CD4-positive, alpha-beta T cell (primary cell): ENCODE measurements at regions not wholly inside any gene's neighbourhood (a gene's known extent, or its start where the extent isn't known, plus 50 kb on each side); places are given as distances from the start of the nearest gene placed in this dataset.

ENCODE experiments used
- ATAC-seq: fragments of 200-7000 bp; cut with Tn5 transposase; one replicate; pipeline ENCODE4 v1.10.0; 2022; ENCODE audit warnings: mild to moderate bottlenecking; ENCODE audit not compliant: poor library complexity
- CTCF ChIA-PET: fragments of 350-600 bp; sonication (Branson Sonifier 250); formaldehyde crosslinking; loops from one replicate; lab custom pipeline; 2021; ENCODE audit warnings: antibody characterized with exemption, inconsistent platforms; lab: Charles Lee
- POLR2A ChIA-PET: fragments of 350-600 bp; sonication (Branson Sonifier 250); formaldehyde crosslinking; loops from one replicate; lab custom pipeline; 2021; ENCODE audit warnings: antibody characterized with exemption, inconsistent platforms; lab: Charles Lee
- DNase-seq, 14 experiments: peaks; one replicate each; pipeline ENCODE4 v3.0.0-alpha.2; 2013 to 2020; ENCODE audit warnings: mixed read lengths in 2 of 14
- H3K27ac ChIP-seq, 2 donors: one replicate each; pipeline versions ENCODE4 v1.5.1 to v1.7.0; 2013; ENCODE audit warnings: low read length in 2 of 2, low read depth in 1 of 2, mild to moderate bottlenecking in 1 of 2
- H3K27me3 ChIP-seq, 2 experiments: 1 replicate in 1 of 2; 2 replicates in 1 of 2; pipeline versions ENCODE4 v1.6.1 to v1.7.0; 2013; ENCODE audit warnings: low read length in 2 of 2, control low read depth in 1 of 2, mild to moderate bottlenecking in 1 of 2, moderate library complexity in 1 of 2; ENCODE audit not compliant: insufficient read depth in 2 of 2, control insufficient read depth in 1 of 2
- H3K36me3 ChIP-seq: one replicate; pipeline ENCODE4 v1.6.1; 2013; ENCODE audit warnings: low read length, control low read depth; ENCODE audit not compliant: insufficient read depth
- H3K4me1 ChIP-seq: one replicate; pipeline ENCODE4 v1.6.1; 2013; ENCODE audit warnings: low read length, control low read depth; ENCODE audit not compliant: insufficient read depth
- H3K4me3 ChIP-seq: one replicate; pipeline ENCODE4 v1.5.1; 2013; ENCODE audit warnings: mild to moderate bottlenecking, low read length, moderate library complexity
- H3K9me3 ChIP-seq, 2 experiments: 1 replicate in 1 of 2; 2 replicates in 1 of 2; pipeline versions ENCODE4 v1.6.1 to v1.7.0; 2013; ENCODE audit warnings: low read length in 2 of 2, mild to moderate bottlenecking in 2 of 2, control low read depth in 1 of 2, moderate library complexity in 1 of 2; ENCODE audit not compliant: control insufficient read depth in 1 of 2, insufficient read depth in 1 of 2
- H3K27ac Mint-ChIP-seq: one replicate; pipeline ENCODE4 v1.8.0; 2020; ENCODE audit warnings: mixed read lengths
- H3K27me3 Mint-ChIP-seq: one replicate; pipeline ENCODE4 v1.8.0; 2021; ENCODE audit warnings: mixed read lengths
- H3K36me3 Mint-ChIP-seq: one replicate; pipeline ENCODE4 v1.8.0; 2021; ENCODE audit warnings: low read depth, mixed read lengths
- H3K4me1 Mint-ChIP-seq: one replicate; pipeline ENCODE4 v1.8.0; 2021; ENCODE audit warnings: low read depth, mixed read lengths
- H3K4me3 Mint-ChIP-seq: one replicate; pipeline ENCODE4 v1.8.0; 2020; ENCODE audit warnings: mild to moderate bottlenecking, mixed read lengths
- H3K9me3 Mint-ChIP-seq: one replicate; pipeline ENCODE4 v1.8.0; 2020; ENCODE audit warnings: mixed read lengths
- intact Hi-C, 2 experiments: fragments of 100-400 bp; cut with DNase I in 1 of 2; cut with micrococcal nuclease in 1 of 2; formaldehyde crosslinking; loops; one replicate each; pipeline versions ENCODE4 v1.15.1 to v1.9.0; 2023 to 2025; cut with DNase I, micrococcal nuclease
- TF ChIP-seq, protein P1 (sequence below): fragments of 200-600 bp; IDR thresholded peaks from one replicate; pipeline ENCODE4 v1.8.0; 2022; ENCODE audit warnings: antibody characterized with exemption, mild to moderate bottlenecking

GRCh38 chr6:165744555-165745228 lies 81.7 kb upstream of the PDE10A start:
- POLR2A ChIA-PET: no interaction called here
- ATAC-seq (no peak), DNase-seq (no peak)
- Histone ChIP-seq H3K36me3 (no peaks in the 10 kb centered on the region), H3K27ac (no peak overlapping the region), H3K4me1 (no peaks in the 10 kb centered on the region), H3K9me3 (peaks cover 0 to 4% of the 10 kb centered on the region in 2 experiments), H3K4me3 (no peak overlapping the region), H3K27me3 (no peaks in the 10 kb centered on the region)
- H3K4me1 Mint-ChIP-seq: no peaks in the 10 kb centered on the region
- intact Hi-C loops: no loop called here
- H3K4me3 Mint-ChIP-seq: no peak overlapping the region
- H3K27me3 Mint-ChIP-seq: no peaks in the 10 kb centered on the region
- TF ChIP-seq, protein P1, sequence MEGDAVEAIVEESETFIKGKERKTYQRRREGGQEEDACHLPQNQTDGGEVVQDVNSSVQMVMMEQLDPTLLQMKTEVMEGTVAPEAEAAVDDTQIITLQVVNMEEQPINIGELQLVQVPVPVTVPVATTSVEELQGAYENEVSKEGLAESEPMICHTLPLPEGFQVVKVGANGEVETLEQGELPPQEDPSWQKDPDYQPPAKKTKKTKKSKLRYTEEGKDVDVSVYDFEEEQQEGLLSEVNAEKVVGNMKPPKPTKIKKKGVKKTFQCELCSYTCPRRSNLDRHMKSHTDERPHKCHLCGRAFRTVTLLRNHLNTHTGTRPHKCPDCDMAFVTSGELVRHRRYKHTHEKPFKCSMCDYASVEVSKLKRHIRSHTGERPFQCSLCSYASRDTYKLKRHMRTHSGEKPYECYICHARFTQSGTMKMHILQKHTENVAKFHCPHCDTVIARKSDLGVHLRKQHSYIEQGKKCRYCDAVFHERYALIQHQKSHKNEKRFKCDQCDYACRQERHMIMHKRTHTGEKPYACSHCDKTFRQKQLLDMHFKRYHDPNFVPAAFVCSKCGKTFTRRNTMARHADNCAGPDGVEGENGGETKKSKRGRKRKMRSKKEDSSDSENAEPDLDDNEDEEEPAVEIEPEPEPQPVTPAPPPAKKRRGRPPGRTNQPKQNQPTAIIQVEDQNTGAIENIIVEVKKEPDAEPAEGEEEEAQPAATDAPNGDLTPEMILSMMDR: no peak
- no peak overlapping the region for H3K27ac Mint-ChIP-seq
- H3K36me3 Mint-ChIP-seq: no peaks in the 10 kb centered on the region
- H3K9me3 Mint-ChIP-seq: peaks cover 8% of the 10 kb centered on the region
- CTCF ChIA-PET: no interaction called here

DNA sequence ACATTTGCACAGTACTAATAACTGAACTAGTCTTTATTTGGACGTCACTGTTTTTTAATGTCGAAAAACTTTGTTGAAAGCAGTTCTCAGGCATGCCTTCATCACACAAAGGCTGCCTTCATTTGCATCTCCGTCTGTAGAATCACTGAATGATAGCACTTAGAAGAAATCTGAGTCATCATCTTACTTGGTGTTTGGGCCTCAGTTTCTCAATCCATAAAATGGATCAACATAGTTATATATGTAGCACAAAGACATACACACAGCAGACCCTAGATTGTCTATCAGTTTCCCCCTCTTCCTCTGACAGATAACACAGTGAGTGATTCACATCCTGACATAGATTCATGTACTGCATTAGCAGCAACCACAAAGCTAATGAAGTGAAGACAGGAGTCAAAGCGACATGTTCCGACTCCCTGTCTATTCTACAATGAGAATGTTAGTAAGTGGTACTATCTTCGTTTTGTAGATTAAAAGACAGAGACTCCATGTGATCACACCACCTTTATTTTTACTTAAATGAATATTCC lies 80.4 kb upstream of the PDE10A start:
- H3K4me3 ChIP-seq: no peak overlapping the region
- H3K27ac ChIP-seq: no peak overlapping the region
- no peak overlapping the region for H3K27ac Mint-ChIP-seq
- CTCF ChIA-PET: no interaction called here
- ATAC-seq: no peak
- no peaks in the 10 kb centered on the region for H3K36me3 Mint-ChIP-seq
- no peaks in the 10 kb centered on the region for H3K4me1 Mint-ChIP-seq
- POLR2A ChIA-PET: no interaction called here
- no peaks in the 10 kb centered on the region for H3K36me3 ChIP-seq
- H3K9me3 ChIP-seq: no peaks in the 10 kb centered on the region
- H3K27me3 ChIP-seq: no peaks in the 10 kb centered on the region
- peaks cover 3% of the 10 kb centered on the region for H3K9me3 Mint-ChIP-seq
- no peak for DNase-seq
- no peak overlapping the region for H3K4me3 Mint-ChIP-seq
- H3K4me1 ChIP-seq: no peaks in the 10 kb centered on the region
- H3K27me3 Mint-ChIP-seq: no peaks in the 10 kb centered on the region
- TF ChIP-seq, protein P1: no peak
- intact Hi-C loops: no loop called here

DNA sequence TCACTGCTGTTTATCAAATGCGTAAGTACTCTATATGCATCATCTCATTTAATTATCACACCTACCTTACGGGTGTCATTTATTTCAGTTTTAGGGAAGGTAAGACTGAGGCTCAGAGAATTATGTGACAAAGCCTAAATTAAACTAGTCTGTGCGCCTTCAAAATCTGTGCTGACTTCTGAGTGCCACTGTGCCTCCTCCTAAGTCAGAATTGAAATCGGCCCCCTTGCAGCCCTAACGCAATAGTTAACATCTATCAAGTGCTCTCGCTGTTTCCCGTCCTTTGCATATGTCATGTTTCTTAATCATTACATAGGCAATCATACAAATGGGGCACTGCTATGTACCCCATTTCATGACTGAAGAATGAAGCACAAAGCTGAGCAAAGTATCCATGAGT lies 79.0 kb upstream of the PDE10A start:
- Histone ChIP-seq H3K27me3 (no peaks in the 10 kb centered on the region), H3K4me1 (no peaks in the 10 kb centered on the region), H3K4me3 (no peak overlapping the region), H3K9me3 (no peaks in the 10 kb centered on the region), H3K36me3 (no peaks in the 10 kb centered on the region), H3K27ac (no peak overlapping the region)
- H3K4me3 Mint-ChIP-seq: no peak overlapping the region
- CTCF ChIA-PET: interaction anchor here (0.6 kb wide), 1 partner anchor 29 kb away, joined by 3 read pairs; no protein-coding TSS in a partner anchor
- H3K36me3 Mint-ChIP-seq: no peaks in the 10 kb centered on the region
- H3K27me3 Mint-ChIP-seq: no peaks in the 10 kb centered on the region
- peaks cover 5% of the 10 kb centered on the region for H3K9me3 Mint-ChIP-seq
- POLR2A ChIA-PET: no interaction called here
- TF ChIP-seq, protein P1: no peak
- no peak for ATAC-seq
- no peaks in the 10 kb centered on the region for H3K4me1 Mint-ChIP-seq
- DNase-seq: no peak
- H3K27ac Mint-ChIP-seq: no peak overlapping the region
- intact Hi-C loops: no loop called here
